ENCODE measurements at regions not wholly inside any gene's neighbourhood (a gene's known extent, or its start where the extent isn't known, plus 50 kb on each side); places are given as distances from the start of the nearest gene placed in this dataset.
"Not testable (repeated sequence)": the region's sequence is repeated elsewhere in the genome, so short reads cannot be mapped to it uniquely, and the experiment has no call there.

- Mint-ChIP-seq H3K27me3 (ENCODE audit: unreplicated experiment) (no peaks in the 10 kb centered on the region), H3K27ac (ENCODE audit: unreplicated experiment) (no peak overlapping the region), H3K9me3 (ENCODE audit: low read depth, unreplicated experiment) (peaks cover 2% of the 10 kb centered on the region), H3K4me3 (ENCODE audit: low read depth, unreplicated experiment) (no peak overlapping the region), H3K36me3 (ENCODE audit: insufficient read depth, unreplicated experiment) (no peaks in the 10 kb centered on the region), H3K4me1 (ENCODE audit: low read depth, unreplicated experiment) (peaks cover 5% of the 10 kb centered on the region)
- CTCF ChIA-PET = no interaction called here
- no TSS peak for BruUV-seq (replicated peaks)
- DNase-seq = no peak
- intact Hi-C loops (cut with micrococcal nuclease; ENCODE audit: unreplicated experiment) = no loop called here
- TF ChIP-seq CTCF (IDR thresholded peaks at IDR 0.05; ENCODE audit: unreplicated experiment) = no peak
Observed at GRCh38 chr7:106562711-106563366, 98.1 kb downstream of the CCDC71L start.

DNA sequence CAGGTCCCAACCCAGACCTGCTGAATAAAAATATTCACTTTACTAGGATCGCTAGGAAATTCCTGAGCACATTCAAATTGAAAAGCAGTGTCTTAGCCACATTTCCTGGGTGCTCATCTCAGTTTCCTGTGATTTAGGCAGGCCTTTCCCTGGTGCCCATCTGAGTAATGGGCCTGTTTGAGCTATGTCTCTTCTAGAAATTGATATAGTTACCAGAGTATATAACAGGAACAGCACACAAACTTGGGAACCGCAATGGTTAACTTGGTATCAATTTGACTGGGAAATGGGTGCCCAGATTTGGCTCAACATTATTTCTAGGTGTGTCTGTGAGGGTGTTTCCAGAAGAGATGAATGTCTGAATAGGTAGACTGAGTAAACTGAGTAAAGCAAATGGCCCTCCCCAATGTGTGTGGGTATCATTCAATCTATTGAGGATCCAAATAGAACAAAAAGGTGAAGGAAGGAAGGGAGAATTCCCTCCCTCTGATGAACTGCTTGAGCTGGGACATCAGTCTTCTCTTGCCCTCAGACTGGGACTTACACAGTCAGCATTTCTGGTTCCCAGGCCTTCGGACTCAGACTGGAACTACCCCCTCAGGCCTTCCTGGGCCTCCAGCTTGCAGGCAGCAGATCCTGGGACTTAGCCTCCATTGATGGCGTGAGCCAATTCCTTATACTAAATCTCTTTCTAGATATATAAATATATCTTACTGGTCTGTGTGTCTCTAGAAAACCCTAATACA is 99.1 kb downstream of the CCDC71L start:
- Mint-ChIP-seq H3K4me3 (ENCODE audit: low read depth, unreplicated experiment) (no peak overlapping the region), H3K27me3 (ENCODE audit: unreplicated experiment) (no peaks in the 10 kb centered on the region)

DNA sequence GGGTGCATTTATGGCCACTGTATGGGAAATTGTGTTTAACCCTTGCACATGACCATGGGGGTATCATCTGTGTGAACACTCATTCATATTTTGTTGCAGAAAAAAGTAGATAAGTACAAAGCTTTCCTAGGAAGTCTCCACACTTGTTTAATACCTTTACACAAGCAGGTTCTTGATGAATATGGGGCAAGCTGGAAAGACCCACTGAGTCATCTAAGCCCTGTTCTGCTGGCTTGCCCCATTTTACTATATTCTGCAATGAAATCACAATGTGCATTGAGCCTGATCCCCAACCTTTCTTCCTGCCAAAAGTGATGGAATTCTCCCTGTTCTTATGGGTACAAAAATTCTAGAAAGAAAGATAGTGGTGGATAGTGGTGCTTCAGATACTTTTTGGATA is 99.8 kb downstream of the CCDC71L start:
- Mint-ChIP-seq H3K9me3 (ENCODE audit: low read depth, unreplicated experiment) (peaks cover 1% of the 10 kb centered on the region), H3K27me3 (ENCODE audit: unreplicated experiment) (no peaks in the 10 kb centered on the region), H3K27ac (ENCODE audit: unreplicated experiment) (no peak overlapping the region), H3K4me3 (ENCODE audit: low read depth, unreplicated experiment) (no peak overlapping the region), H3K4me1 (ENCODE audit: low read depth, unreplicated experiment) (peaks cover 5% of the 10 kb centered on the region), H3K36me3 (ENCODE audit: insufficient read depth, unreplicated experiment) (no peaks in the 10 kb centered on the region)
- BruUV-seq (replicated peaks) = no TSS peak
- CTCF ChIA-PET = no interaction called here
- intact Hi-C loops (cut with micrococcal nuclease; ENCODE audit: unreplicated experiment) = no loop called here
- no peak for DNase-seq
- TF ChIP-seq CTCF (IDR thresholded peaks at IDR 0.05; ENCODE audit: unreplicated experiment) = no peak

More for the DNA sequence above, 99.1 kb downstream of the CCDC71L start:
- Mint-ChIP-seq H3K9me3 (ENCODE audit: low read depth, unreplicated experiment) (no peaks in the 10 kb centered on the region), H3K27ac (ENCODE audit: unreplicated experiment) (no peak overlapping the region), H3K36me3 (ENCODE audit: insufficient read depth, unreplicated experiment) (no peaks in the 10 kb centered on the region), H3K4me1 (ENCODE audit: low read depth, unreplicated experiment) (peaks cover 5% of the 10 kb centered on the region)
- no TSS peak for BruUV-seq (replicated peaks)
- intact Hi-C loops (cut with micrococcal nuclease; ENCODE audit: unreplicated experiment) = no loop called here
- CTCF ChIA-PET = no interaction called here
- TF ChIP-seq CTCF (IDR thresholded peaks at IDR 0.05; ENCODE audit: unreplicated experiment) = no peak
- DNase-seq = no peak

DNA sequence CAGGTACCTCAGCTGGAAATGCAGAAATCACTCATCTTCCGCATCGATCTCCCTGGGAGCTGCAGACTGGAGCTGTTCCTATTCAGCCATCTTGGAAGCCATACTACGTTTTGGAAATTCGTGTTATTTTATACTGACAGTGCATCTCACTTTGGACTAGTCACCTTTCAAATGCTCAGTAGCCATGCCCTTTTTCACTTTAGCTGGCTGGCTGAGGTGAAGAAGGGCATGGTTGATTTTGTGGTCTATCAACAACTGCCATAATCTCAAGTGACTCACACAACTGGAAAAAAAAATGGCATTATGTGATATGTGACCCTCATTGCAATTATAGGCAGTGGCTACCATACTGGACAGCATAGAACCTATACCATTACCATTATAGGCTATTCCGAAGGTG is 100.5 kb downstream of the CCDC71L start:
- peaks cover 5% of the 10 kb centered on the region for H3K4me1 Mint-ChIP-seq (ENCODE audit: low read depth, unreplicated experiment)
- peaks cover 2% of the 10 kb centered on the region for H3K9me3 Mint-ChIP-seq (ENCODE audit: low read depth, unreplicated experiment)
- H3K27me3 Mint-ChIP-seq (ENCODE audit: unreplicated experiment) = no peaks in the 10 kb centered on the region
- CTCF ChIA-PET = no interaction called here
- no peak for DNase-seq
- TF ChIP-seq CTCF (IDR thresholded peaks at IDR 0.05; ENCODE audit: unreplicated experiment) = no peak
- no peak overlapping the region for H3K4me3 Mint-ChIP-seq (ENCODE audit: low read depth, unreplicated experiment)
- no peak overlapping the region for H3K27ac Mint-ChIP-seq (ENCODE audit: unreplicated experiment)
- intact Hi-C loops (cut with micrococcal nuclease; ENCODE audit: unreplicated experiment) = no loop called here
- BruUV-seq (replicated peaks) = no TSS peak
- H3K36me3 Mint-ChIP-seq (ENCODE audit: insufficient read depth, unreplicated experiment) = no peaks in the 10 kb centered on the region

DNA sequence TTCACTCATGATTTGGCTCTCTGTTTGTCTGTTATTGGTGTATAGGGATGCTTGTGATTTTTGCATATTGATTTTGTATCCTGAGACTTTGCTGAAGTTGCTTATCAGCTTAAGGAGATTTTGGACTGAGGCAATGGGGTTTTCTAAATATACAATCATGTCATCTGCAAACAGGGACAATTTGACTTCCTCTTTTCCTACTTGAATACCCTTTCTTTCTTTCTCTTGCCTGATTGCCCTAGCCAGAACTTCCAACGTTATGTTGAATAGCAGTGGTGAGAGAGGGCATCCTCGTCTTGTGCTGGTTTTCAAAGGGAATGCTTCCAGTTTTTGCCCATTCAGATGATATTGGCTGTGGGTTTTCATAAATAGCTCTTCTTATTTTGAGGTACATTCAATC is 104.7 kb downstream of the CCDC71L start:
- BruUV-seq (replicated peaks); H3K27me3 Mint-ChIP-seq (ENCODE audit: unreplicated experiment); H3K4me3 Mint-ChIP-seq (ENCODE audit: low read depth, unreplicated experiment); H3K9me3 Mint-ChIP-seq (ENCODE audit: low read depth, unreplicated experiment); H3K27ac Mint-ChIP-seq (ENCODE audit: unreplicated experiment); H3K4me1 Mint-ChIP-seq (ENCODE audit: low read depth, unreplicated experiment); DNase-seq; intact Hi-C loops (cut with micrococcal nuclease; ENCODE audit: unreplicated experiment); H3K36me3 Mint-ChIP-seq (ENCODE audit: insufficient read depth, unreplicated experiment); CTCF ChIA-PET: not testable (repeated sequence)

DNA sequence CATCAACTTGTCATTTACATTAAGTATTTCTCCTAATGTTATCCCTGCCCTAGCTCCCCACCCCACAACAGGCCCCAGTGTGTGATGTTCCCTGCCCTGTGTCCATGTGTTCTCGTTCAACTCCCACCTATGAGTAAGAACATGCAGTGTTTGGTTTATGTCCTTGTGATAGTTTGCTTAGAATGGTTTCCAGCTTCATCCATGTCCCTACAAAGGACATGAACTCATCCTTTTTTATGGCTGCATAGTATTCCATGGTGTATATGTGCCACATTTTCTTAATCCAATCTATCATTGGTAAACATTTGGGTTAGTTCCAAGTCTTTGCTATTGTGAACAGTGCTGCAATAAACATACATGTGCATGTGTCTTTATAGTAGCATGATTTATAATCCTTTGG is 106.3 kb downstream of the CCDC71L start:
- H3K9me3 Mint-ChIP-seq (ENCODE audit: low read depth, unreplicated experiment); H3K36me3 Mint-ChIP-seq (ENCODE audit: insufficient read depth, unreplicated experiment); H3K27ac Mint-ChIP-seq (ENCODE audit: unreplicated experiment); CTCF ChIA-PET; H3K4me1 Mint-ChIP-seq (ENCODE audit: low read depth, unreplicated experiment); H3K27me3 Mint-ChIP-seq (ENCODE audit: unreplicated experiment); intact Hi-C loops (cut with micrococcal nuclease; ENCODE audit: unreplicated experiment); DNase-seq; BruUV-seq (replicated peaks); H3K4me3 Mint-ChIP-seq (ENCODE audit: low read depth, unreplicated experiment): not testable (repeated sequence)

All from Calu3 (cell line).